Keratinocyte (primary cell): ENCODE measurements at regions not wholly inside any gene's neighbourhood (a gene's known extent, or its start where the extent isn't known, plus 50 kb on each side); places are given as distances from the start of the nearest gene placed in this dataset.

ENCODE experiments used
- DNase-seq: peaks from one replicate; pipeline ENCODE4 v3.0.0-alpha.2; 2011; ENCODE audit warnings: low read depth, missing footprints, low spot score
- FAIRE-seq: peaks from 2 replicates; lab custom pipeline; 2011; peaks lifted over from hg19 to GRCh38; lab: Jason Lieb, UNC
- H2AFZ ChIP-seq: 2 replicates; pipeline ENCODE4 v1.6.0; 2012; ENCODE audit warnings: low read length, control low read depth, inconsistent platforms; ENCODE audit not compliant: control insufficient read depth
- H3K27ac ChIP-seq: 2 replicates; pipeline ENCODE4 v1.5.1; 2011; ENCODE audit warnings: low read length; ENCODE audit not compliant: control insufficient read depth, insufficient read depth
- H3K27me3 ChIP-seq: 3 replicates; pipeline ENCODE4 v1.6.0; 2011; ENCODE audit warnings: low read length; ENCODE audit not compliant: control insufficient read depth, insufficient read depth; ENCODE audit errors: extremely low read depth
- H3K36me3 ChIP-seq, 2 experiments: 2 replicates in 1 of 2; 3 replicates in 1 of 2; pipeline ENCODE4 v1.5.1; 2011; ENCODE audit warnings: low read length in 2 of 2, mild to moderate bottlenecking in 1 of 2; ENCODE audit not compliant: control insufficient read depth in 2 of 2, insufficient read depth in 2 of 2; ENCODE audit errors: extremely low read depth in 1 of 2
- H3K4me1 ChIP-seq: 3 replicates; pipeline ENCODE4 v1.5.1; 2011; ENCODE audit warnings: low read length; ENCODE audit not compliant: control insufficient read depth, insufficient read depth; ENCODE audit errors: extremely low read depth
- H3K4me2 ChIP-seq: 3 replicates; pipeline ENCODE4 v1.6.0; 2011; ENCODE audit warnings: low read depth, low read length; ENCODE audit not compliant: control insufficient read depth, insufficient read depth; ENCODE audit errors: extremely low read depth
- H3K4me3 ChIP-seq, 3 experiments: fragments of 200-600 bp in 1 of 3; sonication (generic) in 1 of 3; 2 replicates in 2 of 3; 3 replicates in 1 of 3; pipeline ENCODE4 v1.5.1; 2011 to 2016; ENCODE audit warnings: low read length in 3 of 3, mild to moderate bottlenecking in 3 of 3, control low read depth in 2 of 3, inconsistent platforms in 1 of 3, low read depth in 1 of 3, mixed read lengths in 1 of 3, mixed run types in 1 of 3, moderate library complexity in 1 of 3; ENCODE audit not compliant: control insufficient read depth in 2 of 3, insufficient read depth in 2 of 3; ENCODE audit errors: extremely low read depth in 1 of 3
- H3K79me2 ChIP-seq: 2 replicates; pipeline ENCODE4 v1.6.0; 2012; ENCODE audit warnings: low read length; ENCODE audit not compliant: control insufficient read depth, insufficient read depth
- H3K9ac ChIP-seq: 3 replicates; pipeline ENCODE4 v1.6.0; 2011; ENCODE audit warnings: low read length; ENCODE audit not compliant: control insufficient read depth, insufficient read depth; ENCODE audit errors: extremely low read depth
- H3K9me1 ChIP-seq: 3 replicates; pipeline ENCODE4 v1.6.0; 2011; ENCODE audit warnings: low read length; ENCODE audit not compliant: control insufficient read depth, insufficient read depth; ENCODE audit errors: extremely low read depth
- H3K9me3 ChIP-seq: 2 replicates; pipeline ENCODE4 v1.5.1; 2012; ENCODE audit warnings: low read depth, low read length; ENCODE audit not compliant: control insufficient read depth
- H4K20me1 ChIP-seq: 3 replicates; pipeline ENCODE4 v1.6.0; 2011; ENCODE audit warnings: low read length; ENCODE audit not compliant: control insufficient read depth, insufficient read depth; ENCODE audit errors: extremely low read depth
- CTCF ChIP-seq, 3 experiments: IDR thresholded peaks in 1 of 3; conservative IDR thresholded peaks in 1 of 3; optimal IDR thresholded peaks in 1 of 3; 2 replicates in 2 of 3; 3 replicates in 1 of 3; pipeline versions ENCODE3 to v1.5.1; 2011; ENCODE audit warnings: low read length in 3 of 3, mild to moderate bottlenecking in 3 of 3, moderate library complexity in 2 of 3, control low read depth in 1 of 3, inconsistent platforms in 1 of 3; ENCODE audit not compliant: insufficient read depth in 2 of 3; ENCODE audit errors: extremely low read depth in 1 of 3
- EZH2 ChIP-seq: IDR thresholded peaks from one replicate; pipeline ENCODE4 v1.6.1; 2012; ENCODE audit warnings: inconsistent platforms, mild to moderate bottlenecking, low read length, moderate library complexity
- dilution Hi-C: fragments of 300-500 bp; cut with MboI; formaldehyde crosslinking; loops from one replicate; pipeline ENCODE4 v1.7.0; 2020; ENCODE audit warnings: low sequenced_read_pairs; ENCODE audit not compliant: extremely low pct_ligation_motif_present

- H3K9ac ChIP-seq: peak overlapping the region; percentile 78
- H3K36me3 ChIP-seq: no peaks in the 10 kb centered on the region
- H3K9me1 ChIP-seq: no peaks in the 10 kb centered on the region
- H3K9me3 ChIP-seq: no peaks in the 10 kb centered on the region
- peaks cover 38% of the 10 kb centered on the region for H3K4me1 ChIP-seq
- peak overlapping the region; percentile 33 to 73 (median 36) for H3K4me3 ChIP-seq
- peak overlapping the region; percentile 92 for H2AFZ ChIP-seq
- no peaks in the 10 kb centered on the region for H3K79me2 ChIP-seq
- TF ChIP-seq EZH2: no peak
- TF ChIP-seq CTCF (optimal IDR thresholded peaks at IDR 0.05 in 1 of 3, IDR thresholded peaks at IDR 0.05 in 1 of 3, conservative IDR thresholded peaks at IDR 0.05 in 1 of 3; ENCODE audit: extremely low read depth in 1 of 3, insufficient read depth in 2 of 3, low read length in 3 of 3): peak in 2 of 3 experiments; percentile 40 to 48
- DNase-seq (peak; percentile 33), FAIRE-seq (peak; percentile 57)
- no peaks in the 10 kb centered on the region for H4K20me1 ChIP-seq
- no peaks in the 10 kb centered on the region for H3K27me3 ChIP-seq
- H3K4me2 ChIP-seq: peak overlapping the region; percentile 79
- dilution Hi-C loops: loop anchor here (25.0 kb wide), 1 partner anchor 1210 kb away; the partner anchor contains the start of gene BCL6
- H3K27ac ChIP-seq: peak overlapping the region; percentile 89
These were observed 224.1 kb upstream of the TPRG1 start for GRCh38 chr3:188947401-188948280.

- Histone ChIP-seq H2AFZ (peak overlapping the region; percentile 48), H3K36me3 (no peaks in the 10 kb centered on the region), H3K4me3 (peak overlapping the region; percentile 12 to 73 (median 36)), H4K20me1 (no peaks in the 10 kb centered on the region), H3K27ac (peak overlapping the region; percentile 89), H3K9me3 (no peaks in the 10 kb centered on the region), H3K4me2 (peak overlapping the region; percentile 68), H3K9me1 (no peaks in the 10 kb centered on the region), H3K4me1 (peaks cover 38% of the 10 kb centered on the region), H3K79me2 (no peaks in the 10 kb centered on the region), H3K9ac (peak overlapping the region; percentile 78), H3K27me3 (no peaks in the 10 kb centered on the region)
- DNase-seq: peak; percentile 84
- dilution Hi-C loops: loop anchor here (25.0 kb wide), 1 partner anchor 1211 kb away; the partner anchor contains the start of gene BCL6
- FAIRE-seq: peak; percentile 85
- TF ChIP-seq CTCF (optimal IDR thresholded peaks at IDR 0.05 in 1 of 3, IDR thresholded peaks at IDR 0.05 in 1 of 3, conservative IDR thresholded peaks at IDR 0.05 in 1 of 3; ENCODE audit: extremely low read depth in 1 of 3, insufficient read depth in 2 of 3, low read length in 3 of 3): no peak
- TF ChIP-seq EZH2: no peak
These were observed 223.3 kb upstream of the TPRG1 start for GRCh38 chr3:188948281-188948996.
